ENCODE measurements at regions not wholly inside any gene's neighbourhood (a gene's known extent, or its start where the extent isn't known, plus 50 kb on each side); places are given as distances from the start of the nearest gene placed in this dataset.

DNA sequence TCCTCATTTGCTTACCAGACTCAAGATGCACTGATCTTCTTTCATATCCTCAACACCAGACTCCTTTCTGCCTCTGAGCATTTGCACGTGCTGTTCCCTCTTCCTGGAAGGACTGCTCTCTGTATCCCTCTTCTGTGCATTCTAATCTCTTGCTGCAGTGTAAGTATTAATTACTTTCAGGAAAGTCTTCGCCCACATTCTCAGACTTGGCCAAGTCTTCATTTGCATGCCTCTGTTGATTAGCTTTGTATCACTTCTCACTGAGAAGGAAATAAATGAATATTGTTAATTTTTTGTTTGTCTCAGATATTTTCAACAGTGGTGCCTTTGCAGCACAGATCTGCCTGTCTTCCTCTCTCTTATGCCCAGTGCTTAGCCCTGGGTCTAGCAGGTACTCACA lies 50.3 kb upstream of the RAB3GAP2 start:
- TF ChIP-seq, protein P1, sequence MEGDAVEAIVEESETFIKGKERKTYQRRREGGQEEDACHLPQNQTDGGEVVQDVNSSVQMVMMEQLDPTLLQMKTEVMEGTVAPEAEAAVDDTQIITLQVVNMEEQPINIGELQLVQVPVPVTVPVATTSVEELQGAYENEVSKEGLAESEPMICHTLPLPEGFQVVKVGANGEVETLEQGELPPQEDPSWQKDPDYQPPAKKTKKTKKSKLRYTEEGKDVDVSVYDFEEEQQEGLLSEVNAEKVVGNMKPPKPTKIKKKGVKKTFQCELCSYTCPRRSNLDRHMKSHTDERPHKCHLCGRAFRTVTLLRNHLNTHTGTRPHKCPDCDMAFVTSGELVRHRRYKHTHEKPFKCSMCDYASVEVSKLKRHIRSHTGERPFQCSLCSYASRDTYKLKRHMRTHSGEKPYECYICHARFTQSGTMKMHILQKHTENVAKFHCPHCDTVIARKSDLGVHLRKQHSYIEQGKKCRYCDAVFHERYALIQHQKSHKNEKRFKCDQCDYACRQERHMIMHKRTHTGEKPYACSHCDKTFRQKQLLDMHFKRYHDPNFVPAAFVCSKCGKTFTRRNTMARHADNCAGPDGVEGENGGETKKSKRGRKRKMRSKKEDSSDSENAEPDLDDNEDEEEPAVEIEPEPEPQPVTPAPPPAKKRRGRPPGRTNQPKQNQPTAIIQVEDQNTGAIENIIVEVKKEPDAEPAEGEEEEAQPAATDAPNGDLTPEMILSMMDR (IDR thresholded peaks at IDR 0.05; ENCODE audit: control extremely low read depth, extremely low read depth, low read depth, missing control alignments): no peak
- POLR2A ChIA-PET: no interaction called here

More for the DNA sequence above, 50.3 kb upstream of the RAB3GAP2 start:
- CTCF ChIA-PET: interaction anchor here (0.9 to 1.5 kb wide), 4 partner anchors 8 to 488 kb away, joined by 3 to 4 read pairs (median 3); no protein-coding TSS in a partner anchor
- no peak for DNase-seq (ENCODE audit: extremely low spot score)
